ENCODE measurements at regions not wholly inside any gene's neighbourhood (a gene's known extent, or its start where the extent isn't known, plus 50 kb on each side); places are given as distances from the start of the nearest gene placed in this dataset.

- no peak overlapping the region for H3K4me3 Mint-ChIP-seq
- H3K27me3 Mint-ChIP-seq (ENCODE audit: insufficient read depth) = peaks cover 9% of the 10 kb centered on the region
- no peak overlapping the region for H3K27ac Mint-ChIP-seq
- peaks cover 19% of the 10 kb centered on the region for H3K4me1 Mint-ChIP-seq (ENCODE audit: low read depth)
- no peak for DNase-seq
- H3K36me3 Mint-ChIP-seq (ENCODE audit: low read depth) = no peaks in the 10 kb centered on the region
- TF ChIP-seq, protein P1, sequence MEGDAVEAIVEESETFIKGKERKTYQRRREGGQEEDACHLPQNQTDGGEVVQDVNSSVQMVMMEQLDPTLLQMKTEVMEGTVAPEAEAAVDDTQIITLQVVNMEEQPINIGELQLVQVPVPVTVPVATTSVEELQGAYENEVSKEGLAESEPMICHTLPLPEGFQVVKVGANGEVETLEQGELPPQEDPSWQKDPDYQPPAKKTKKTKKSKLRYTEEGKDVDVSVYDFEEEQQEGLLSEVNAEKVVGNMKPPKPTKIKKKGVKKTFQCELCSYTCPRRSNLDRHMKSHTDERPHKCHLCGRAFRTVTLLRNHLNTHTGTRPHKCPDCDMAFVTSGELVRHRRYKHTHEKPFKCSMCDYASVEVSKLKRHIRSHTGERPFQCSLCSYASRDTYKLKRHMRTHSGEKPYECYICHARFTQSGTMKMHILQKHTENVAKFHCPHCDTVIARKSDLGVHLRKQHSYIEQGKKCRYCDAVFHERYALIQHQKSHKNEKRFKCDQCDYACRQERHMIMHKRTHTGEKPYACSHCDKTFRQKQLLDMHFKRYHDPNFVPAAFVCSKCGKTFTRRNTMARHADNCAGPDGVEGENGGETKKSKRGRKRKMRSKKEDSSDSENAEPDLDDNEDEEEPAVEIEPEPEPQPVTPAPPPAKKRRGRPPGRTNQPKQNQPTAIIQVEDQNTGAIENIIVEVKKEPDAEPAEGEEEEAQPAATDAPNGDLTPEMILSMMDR (IDR thresholded peaks at IDR 0.05) = no peak
- no peaks in the 10 kb centered on the region for H3K9me3 Mint-ChIP-seq
Measured at GRCh38 chr16:85490407-85491057, 122.6 kb upstream of the GSE1 start.

- Mint-ChIP-seq H3K4me1 (ENCODE audit: low read depth) (peaks cover 19% of the 10 kb centered on the region), H3K36me3 (ENCODE audit: low read depth) (no peaks in the 10 kb centered on the region), H3K27ac (no peak overlapping the region), H3K9me3 (no peaks in the 10 kb centered on the region), H3K4me3 (no peak overlapping the region), H3K27me3 (ENCODE audit: insufficient read depth) (peaks cover 7% of the 10 kb centered on the region)
- no peak for DNase-seq
- TF ChIP-seq, protein P1 (IDR thresholded peaks at IDR 0.05) = no peak; the same call in 1 of the 2 replicates
Measured at GRCh38 chr16:85491058-85491771, 121.9 kb upstream of the GSE1 start.

- DNase-seq = peak; percentile 26
- Mint-ChIP-seq H3K9me3 (no peaks in the 10 kb centered on the region), H3K4me1 (ENCODE audit: low read depth) (peaks cover 19% of the 10 kb centered on the region), H3K27ac (no peak overlapping the region), H3K36me3 (ENCODE audit: low read depth) (no peaks in the 10 kb centered on the region), H3K27me3 (ENCODE audit: insufficient read depth) (peaks cover 7% of the 10 kb centered on the region), H3K4me3 (no peak overlapping the region)
- TF ChIP-seq, protein P1 (IDR thresholded peaks at IDR 0.05) = no peak
Measured at GRCh38 chr16:85491798-85492294, 121.3 kb upstream of the GSE1 start.

DNA sequence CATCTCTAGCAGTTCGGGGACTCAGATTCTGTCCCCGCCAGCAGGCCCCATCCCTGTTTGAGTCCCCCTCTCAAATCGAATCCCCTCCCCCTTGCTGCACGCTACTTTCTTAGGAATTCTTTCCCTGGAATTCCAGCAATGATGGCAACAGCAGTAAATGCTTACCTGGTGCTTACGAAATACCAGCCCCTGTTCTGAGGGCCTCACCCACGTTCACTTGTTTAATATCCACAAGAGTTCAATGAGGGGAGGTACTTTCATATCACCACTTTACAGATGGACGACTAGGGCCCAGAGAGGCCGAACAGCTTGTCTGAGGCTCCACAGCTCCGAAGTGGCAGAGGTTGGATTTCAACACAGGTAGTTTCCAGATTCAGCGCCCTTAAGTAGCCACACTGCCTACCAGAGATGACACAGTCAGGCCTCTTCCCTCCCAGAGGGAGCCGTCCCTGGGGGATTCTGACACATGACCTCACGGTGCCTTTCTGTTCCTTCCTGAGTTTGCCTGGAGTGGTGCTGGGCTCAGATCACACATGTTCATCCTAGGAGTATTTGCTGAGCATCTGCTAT lies 120.7 kb upstream of the GSE1 start:
- Mint-ChIP-seq H3K9me3 (no peaks in the 10 kb centered on the region), H3K27me3 (ENCODE audit: insufficient read depth) (peaks cover 7% of the 10 kb centered on the region), H3K4me3 (no peak overlapping the region; the same call in 1 of the 2 replicates), H3K36me3 (ENCODE audit: low read depth) (no peaks in the 10 kb centered on the region), H3K4me1 (ENCODE audit: low read depth) (peaks cover 19% of the 10 kb centered on the region), H3K27ac (no peak overlapping the region)
- TF ChIP-seq, protein P1 (IDR thresholded peaks at IDR 0.05) = no peak
- DNase-seq = no peak

- TF ChIP-seq, protein P1 (IDR thresholded peaks at IDR 0.05) = no peak
- DNase-seq = no peak
- Mint-ChIP-seq H3K36me3 (ENCODE audit: low read depth) (no peaks in the 10 kb centered on the region), H3K27ac (no peak overlapping the region), H3K27me3 (ENCODE audit: insufficient read depth) (peaks cover 10% of the 10 kb centered on the region), H3K4me3 (no peak overlapping the region), H3K9me3 (no peaks in the 10 kb centered on the region), H3K4me1 (ENCODE audit: low read depth) (peaks cover 19% of the 10 kb centered on the region)
Measured at GRCh38 chr16:85494315-85494714, 118.8 kb upstream of the GSE1 start.
